DMS53 treated with DMSO at 0.1 percent for 48 hours (cell line): ENCODE measurements at regions not wholly inside any gene's neighbourhood (a gene's known extent, or its start where the extent isn't known, plus 50 kb on each side); places are given as distances from the start of the nearest gene placed in this dataset.

Source experiments
- DNase-seq: peaks from one replicate; lab custom pipeline; 2025; ENCODE audit not compliant: unreplicated experiment; lab: John Stamatoyannopoulos, UW

- DNase-seq, result no peak
Observed at GRCh38 chr13:50071379-50071778, 56.1 kb downstream of the KCNRG start.

GRCh38 chr13:50072676-50073075 is 57.4 kb downstream of the KCNRG start:
- no peak for DNase-seq

- DNase-seq, result no peak
Observed at GRCh38 chr13:50073340-50073739, 58.1 kb downstream of the KCNRG start.

- DNase-seq, result no peak
Observed at GRCh38 chr13:50074843-50075242, 59.6 kb downstream of the KCNRG start.

GRCh38 chr13:50075619-50076097 is 60.4 kb downstream of the KCNRG start:
- no peak for DNase-seq

- DNase-seq, result no peak
Observed at GRCh38 chr13:50077431-50077830, 62.2 kb downstream of the KCNRG start.

GRCh38 chr13:50078231-50078894 is 63.1 kb downstream of the KCNRG start:
- no peak for DNase-seq

GRCh38 chr13:50078895-50079654 is 63.8 kb downstream of the KCNRG start:
- no peak for DNase-seq

GRCh38 chr13:50079655-50080202 is 64.5 kb downstream of the KCNRG start:
- no peak for DNase-seq

GRCh38 chr13:50080203-50080910 is 65.1 kb downstream of the KCNRG start:
- no peak for DNase-seq

GRCh38 chr13:50080911-50081678 is 65.9 kb downstream of the KCNRG start:
- peak; percentile 16 for DNase-seq

GRCh38 chr13:50081679-50082425 is 66.6 kb downstream of the KCNRG start:
- peak; percentile 88 for DNase-seq

- DNase-seq, result peak; percentile 89
Observed at GRCh38 chr13:50082426-50083281, 67.4 kb downstream of the KCNRG start.

GRCh38 chr13:50085063-50085462 is 69.8 kb downstream of the KCNRG start:
- peak; percentile 18 for DNase-seq

GRCh38 chr13:50089633-50090032 is 74.4 kb downstream of the KCNRG start:
- DNase-seq, result no peak

GRCh38 chr13:50090211-50090610 is 75.0 kb downstream of the KCNRG start:
- no peak for DNase-seq

GRCh38 chr13:50094615-50095293 is 79.5 kb downstream of the KCNRG start:
- no peak for DNase-seq

GRCh38 chr13:50098693-50099092 is 83.4 kb downstream of the KCNRG start:
- DNase-seq, result no peak

- no peak for DNase-seq
Observed at GRCh38 chr13:50099473-50099872, 84.2 kb downstream of the KCNRG start.
